Effector CD4-positive, alpha-beta T cell (primary cell): ENCODE measurements at regions not wholly inside any gene's neighbourhood (a gene's known extent, or its start where the extent isn't known, plus 50 kb on each side); places are given as distances from the start of the nearest gene placed in this dataset.
"Not testable (repeated sequence)": the region's sequence is repeated elsewhere in the genome, so short reads cannot be mapped to it uniquely, and the experiment has no call there.

Experiments used
- DNase-seq: peaks from one replicate; pipeline ENCODE4 v3.0.0-alpha.2; 2020

DNA sequence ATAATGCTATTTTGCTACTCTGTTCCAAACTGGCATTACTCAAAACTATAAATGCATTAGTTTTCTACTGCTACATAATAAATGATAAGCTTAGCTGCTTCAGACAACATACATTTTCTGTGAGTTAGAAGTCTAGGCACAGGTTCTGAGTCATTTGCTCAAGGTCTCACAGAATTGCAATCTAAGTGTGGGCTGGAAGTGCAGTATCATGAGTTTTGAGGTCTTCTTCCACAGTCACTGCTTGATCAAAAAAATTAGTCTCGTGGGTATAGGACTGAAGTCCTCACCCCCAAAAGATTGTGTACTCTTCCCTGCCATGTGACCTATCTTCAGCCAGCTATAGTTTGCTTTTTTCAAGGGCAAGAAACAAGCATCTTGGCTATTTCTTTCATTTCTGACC, 676.9 kb downstream of the ADCYAP1 start:
- no peak for DNase-seq

DNA sequence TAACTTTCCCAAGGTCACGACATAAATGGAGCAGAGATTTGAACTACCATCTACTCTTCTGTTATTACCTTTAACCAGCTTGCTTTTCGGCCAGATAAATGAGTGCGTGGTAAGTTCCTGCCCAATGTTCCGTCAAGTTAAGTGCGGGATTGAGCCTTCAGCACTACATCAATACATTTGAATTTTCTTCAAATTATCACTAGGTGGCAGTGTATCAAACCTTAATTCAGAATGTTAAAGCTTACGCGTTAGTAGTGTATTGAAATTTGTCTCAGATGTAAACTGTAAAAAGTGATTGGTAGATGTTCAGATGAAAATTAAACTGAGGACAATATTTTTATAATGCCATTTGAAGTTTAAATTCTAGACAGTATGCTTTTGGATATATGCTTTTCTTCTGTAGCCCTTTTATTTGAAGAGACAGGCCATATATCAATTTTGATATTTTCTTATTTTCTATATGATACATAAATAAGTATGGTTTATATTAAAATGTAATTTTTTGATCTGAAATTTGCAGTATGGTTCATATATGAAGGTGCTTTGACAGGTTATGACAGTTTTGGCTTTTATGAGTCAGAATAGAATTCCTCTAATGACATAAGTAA, 681.3 kb downstream of the ADCYAP1 start:
- DNase-seq: no peak

DNA sequence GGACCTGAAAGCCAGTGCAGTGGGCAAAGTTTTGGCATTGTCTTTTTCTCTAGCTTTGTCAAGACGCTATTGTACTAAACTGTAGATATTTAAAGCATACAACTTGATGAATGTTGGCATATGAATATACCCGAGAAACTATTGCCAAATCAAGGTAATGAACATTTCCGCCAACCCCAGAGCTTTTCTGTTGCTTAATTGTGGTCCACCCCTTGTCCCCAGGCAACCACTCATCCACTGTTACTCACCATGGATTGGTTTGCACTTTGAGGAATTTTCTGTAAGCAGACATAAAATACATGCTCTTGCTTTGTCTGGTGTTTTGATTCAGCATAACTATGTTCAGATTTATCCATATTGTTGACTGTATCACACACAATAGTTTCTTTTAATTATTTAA, 688.4 kb downstream of the ADCYAP1 start:
- no peak for DNase-seq

DNA sequence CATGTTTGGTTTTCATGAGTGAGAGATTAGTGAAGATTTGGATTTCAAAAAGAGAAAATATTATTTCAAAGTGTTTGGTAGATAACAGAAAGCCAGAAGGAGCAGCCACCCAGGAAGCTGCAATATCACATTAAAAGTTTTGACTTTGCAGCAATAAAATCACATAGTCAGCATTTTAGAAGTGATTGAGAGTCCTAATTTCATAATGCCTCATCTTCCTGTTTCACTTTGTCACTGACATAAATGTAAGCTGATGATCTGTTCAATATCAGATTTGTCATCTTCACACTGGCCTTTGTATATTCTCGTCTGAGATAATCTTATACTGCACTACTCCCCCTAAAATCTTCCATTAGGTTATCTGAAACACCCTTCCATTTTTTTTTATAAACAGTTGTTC, 690.5 kb downstream of the ADCYAP1 start:
- DNase-seq: no peak

DNA sequence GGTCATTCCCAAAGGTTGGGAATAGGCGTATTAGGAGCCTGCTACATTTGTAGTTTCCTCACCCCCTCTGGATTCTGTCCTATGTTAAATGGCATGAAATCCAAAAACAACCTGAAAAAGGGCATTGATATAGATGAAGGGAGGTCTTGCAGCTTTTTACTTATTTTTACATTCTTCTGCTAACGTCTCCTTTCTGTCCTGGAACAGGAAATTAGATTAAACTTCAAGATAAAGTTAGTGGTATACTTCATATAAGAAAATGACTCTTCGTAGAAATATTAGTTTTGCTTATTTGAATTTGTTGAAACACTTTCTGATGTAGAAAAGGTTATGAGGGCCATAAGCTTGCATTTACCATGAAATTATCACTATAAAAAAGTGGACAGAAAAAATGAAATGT, 694.5 kb downstream of the ADCYAP1 start:
- DNase-seq: no peak

DNA sequence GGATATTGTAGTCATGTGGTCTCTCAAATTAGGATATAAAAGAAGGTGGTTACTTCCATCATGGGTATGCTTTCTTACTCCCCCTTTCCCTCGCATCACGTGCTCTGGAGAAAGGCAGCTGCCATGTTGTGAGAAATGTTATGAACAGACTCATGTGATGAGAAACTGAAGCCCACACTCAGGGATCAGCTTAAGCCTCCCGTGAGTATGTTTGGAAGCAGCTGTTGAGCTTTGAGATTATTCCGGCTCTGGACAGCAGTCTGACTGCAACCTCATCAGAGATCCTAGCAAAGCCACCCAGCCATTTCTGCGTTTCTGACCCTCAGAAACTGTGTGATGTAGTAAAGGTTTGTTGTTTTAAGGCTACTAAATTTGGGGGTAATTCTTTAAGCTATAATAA, 700.1 kb downstream of the ADCYAP1 start:
- DNase-seq: no peak

DNA sequence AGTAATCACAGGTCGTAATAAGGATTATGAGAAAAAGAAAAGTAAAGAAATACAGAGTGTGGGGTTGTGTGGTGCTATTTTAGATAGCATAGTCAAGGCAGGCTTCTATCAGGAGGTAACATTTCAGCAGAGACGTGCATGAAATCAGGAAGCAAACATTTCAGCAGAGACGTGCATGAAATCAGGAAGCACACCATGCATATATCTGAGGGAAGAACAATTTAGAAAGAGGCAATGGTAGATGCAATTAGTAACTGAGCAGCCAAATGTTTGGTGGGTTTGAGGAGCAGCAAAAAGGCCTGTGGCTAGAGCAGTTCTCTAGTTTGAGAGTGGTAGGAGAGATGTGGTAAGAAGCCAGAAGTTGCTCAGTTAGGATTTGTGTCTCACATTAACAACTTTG, 713.7 kb downstream of the ADCYAP1 start:
- no peak for DNase-seq

DNA sequence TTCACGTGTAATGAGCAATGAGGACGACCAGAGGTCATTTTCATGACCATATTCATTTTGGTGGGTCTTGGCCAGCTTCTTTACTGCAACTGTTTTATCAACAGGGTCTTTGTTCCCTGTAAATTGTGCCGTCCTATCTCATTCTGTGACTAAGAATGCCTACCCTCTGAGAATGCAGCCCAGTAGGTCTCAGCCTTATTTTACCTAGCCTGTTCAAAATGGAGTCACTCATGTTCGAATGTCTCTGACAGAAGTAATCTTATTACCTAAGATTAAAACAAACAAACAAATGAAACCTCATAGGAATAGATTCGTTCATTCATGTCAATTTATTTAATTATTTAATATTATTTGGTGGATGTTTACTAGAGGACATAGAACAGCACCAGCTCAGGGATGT, 714.8 kb downstream of the ADCYAP1 start:
- no peak for DNase-seq

DNA sequence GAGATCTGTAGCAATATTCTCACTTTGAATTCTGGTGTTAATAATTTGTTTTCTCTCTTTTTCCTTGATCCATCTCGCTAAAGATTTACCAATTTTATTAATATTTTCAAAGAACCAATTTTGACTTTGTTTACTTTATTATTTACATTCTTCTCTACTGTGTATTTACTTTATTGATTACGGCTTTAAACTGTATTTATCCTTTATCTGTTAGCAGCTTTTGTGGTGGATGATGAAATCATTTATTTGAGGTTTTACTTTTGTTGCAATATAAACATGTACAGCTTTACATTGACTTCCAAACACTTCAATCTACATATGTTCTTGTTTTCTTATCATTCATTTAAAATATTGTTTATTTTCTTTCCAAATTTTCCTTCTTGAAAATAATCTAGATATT, 719.9 kb downstream of the ADCYAP1 start:
- DNase-seq: no peak

DNA sequence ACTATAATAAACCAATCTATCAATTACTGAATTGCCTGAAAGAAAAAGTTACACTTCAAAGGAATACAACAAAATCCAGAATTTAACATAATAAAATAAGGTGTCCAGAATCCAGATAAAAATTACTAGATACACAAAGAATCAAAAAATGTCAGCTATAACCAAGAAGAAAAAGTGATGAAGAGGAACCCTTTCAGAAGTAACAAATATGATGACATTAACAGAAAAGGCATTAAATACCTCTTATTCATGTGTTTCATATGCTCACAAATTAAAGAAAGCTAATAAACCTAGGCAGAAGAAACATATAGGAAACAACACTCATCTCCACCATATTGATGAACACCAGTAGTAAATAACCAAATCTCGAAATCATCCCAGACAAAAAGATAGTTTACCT, 722.8 kb downstream of the ADCYAP1 start:
- DNase-seq: no peak

DNA sequence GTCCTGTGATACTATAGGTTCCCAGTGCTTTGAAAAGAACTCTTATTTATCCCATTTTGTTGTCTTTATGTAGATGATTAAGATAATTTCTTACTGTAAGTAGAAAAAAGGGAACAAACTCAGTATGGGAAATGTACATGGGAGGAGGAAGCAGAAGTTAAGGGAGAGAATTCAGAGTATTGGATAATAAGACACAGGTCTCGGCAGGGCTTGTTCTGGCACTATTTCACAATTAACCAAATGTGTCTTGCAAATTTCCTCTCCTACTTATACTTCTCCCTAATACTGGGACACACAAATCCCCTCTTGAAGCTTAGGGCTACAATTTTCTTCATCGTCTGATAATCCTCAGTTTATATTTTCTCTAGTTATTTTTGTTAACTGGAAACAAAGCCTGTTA, 744.0 kb downstream of the ADCYAP1 start:
- DNase-seq: no peak

DNA sequence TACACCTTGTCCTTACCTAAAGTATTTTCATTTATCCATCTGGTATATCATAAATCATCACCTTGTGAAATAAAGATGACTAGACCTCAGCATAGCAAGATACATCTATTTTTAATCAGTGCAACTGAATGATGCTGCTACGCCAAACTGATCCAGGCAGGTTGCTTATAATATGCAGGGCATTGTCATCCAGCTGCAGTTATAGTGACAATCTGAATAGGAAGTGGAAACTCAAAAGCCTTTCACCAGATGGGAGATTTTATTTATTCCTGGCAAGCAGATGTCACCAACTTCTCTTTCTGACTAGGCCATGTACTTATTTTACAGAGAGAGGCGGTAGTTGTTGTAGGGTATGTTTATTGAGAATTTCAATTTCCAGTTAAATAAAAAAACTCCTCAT, 747.3 kb downstream of the ADCYAP1 start:
- no peak for DNase-seq

DNA sequence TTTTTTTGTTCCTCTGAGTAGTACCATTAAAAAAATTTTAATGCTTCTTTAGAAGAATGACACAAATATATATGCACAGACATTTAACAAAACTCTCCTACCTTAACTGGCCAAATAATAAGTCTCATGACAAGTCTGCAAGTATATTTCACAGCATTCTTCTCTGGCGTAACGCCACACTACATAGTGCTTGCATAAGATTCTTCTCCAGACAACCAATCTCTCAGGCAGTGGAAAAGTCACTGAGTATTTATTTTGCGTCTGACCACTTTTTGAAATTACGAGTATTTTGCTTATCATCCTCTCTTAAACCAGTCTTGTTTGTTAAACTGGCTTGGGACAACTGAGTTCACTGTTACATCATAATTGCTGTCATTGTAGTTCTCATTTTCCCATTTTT, 749.2 kb downstream of the ADCYAP1 start:
- no peak for DNase-seq

DNA sequence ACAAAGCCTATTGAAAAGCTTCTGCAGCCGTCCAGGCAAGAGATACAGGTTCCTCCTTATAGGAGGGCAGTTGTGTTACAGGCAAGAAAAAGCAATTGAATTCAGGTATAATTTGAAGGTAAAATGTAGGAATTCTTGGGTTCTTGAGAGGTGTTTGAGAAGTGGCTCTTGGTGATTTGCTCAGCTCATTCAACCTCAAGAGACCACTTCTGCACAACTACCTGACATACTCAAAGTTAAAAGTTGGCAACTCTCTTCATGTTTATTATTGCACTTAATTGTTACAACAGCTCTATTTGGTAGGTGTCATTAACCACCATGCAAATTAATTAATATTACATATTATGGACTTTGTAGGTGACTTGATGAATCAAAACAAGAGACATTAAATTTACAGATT, 753.2 kb downstream of the ADCYAP1 start:
- no peak for DNase-seq

DNA sequence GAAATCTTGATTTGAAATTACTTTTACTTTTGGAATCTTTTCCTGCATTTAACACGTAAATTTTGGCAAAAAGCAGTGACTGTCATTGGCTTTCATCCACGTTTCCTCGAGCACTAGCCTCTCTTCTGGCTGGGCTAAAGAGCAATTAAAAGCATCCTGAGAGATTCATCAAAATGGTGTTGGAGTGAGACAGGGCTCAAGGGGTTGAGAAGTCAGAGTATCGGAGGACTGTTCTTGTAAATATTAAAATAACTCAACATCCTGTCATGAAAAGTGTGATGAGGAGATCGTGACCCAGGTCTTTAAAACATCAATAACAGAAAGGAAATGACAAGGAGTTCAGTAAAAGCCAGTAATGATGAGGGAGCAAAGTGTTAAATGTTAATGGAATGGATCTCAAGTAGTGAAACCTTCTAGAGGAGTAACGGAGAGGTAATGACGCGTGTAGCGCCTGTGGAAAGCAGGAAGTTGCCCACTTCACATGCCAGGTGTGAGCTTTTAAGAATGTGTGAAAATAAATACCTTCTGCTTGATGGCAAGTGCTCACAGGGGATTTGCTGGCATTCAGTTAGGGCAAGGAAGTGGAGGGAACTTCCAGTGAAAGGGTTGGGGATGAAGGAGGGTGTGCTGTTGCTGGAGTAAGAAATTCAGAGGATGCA, 754.4 kb downstream of the ADCYAP1 start:
- DNase-seq: no peak

DNA sequence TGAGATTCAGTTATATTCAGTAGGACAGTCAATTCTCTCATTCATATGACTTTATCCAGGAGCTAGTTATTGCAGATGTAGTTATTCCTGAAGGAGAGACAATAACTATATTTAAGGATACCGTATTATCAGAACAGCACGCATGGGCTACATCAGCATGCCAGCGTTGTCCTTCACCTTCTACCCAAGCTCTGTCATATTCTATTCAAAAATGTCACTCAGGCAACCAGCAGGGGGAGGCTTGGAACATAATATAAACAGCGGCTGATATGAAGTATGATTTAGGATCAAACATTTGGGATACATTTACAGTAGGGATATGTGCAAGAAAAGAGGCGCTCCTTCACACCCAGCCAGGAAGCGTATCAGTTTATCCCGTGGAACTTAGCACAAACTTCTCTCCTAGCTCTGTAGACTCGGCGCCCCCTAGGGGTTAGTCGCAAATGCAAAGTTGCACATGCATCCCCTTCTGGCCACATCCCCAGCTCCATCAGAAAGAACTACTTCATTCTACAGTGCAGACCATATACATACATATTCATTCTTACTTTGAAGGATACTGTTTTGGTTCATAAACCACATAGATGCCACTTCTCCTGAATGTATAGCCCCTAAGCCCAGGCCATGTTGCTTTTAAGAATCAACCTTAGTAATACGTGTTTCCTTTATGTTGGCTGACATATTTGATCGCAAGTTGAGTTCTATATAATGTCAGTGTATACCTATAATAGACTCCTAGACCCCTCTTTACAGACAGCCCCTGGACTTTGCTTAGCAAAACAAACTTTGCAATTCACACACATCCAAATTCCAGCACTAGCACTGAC, 759.4 kb downstream of the ADCYAP1 start:
- DNase-seq: no peak

DNA sequence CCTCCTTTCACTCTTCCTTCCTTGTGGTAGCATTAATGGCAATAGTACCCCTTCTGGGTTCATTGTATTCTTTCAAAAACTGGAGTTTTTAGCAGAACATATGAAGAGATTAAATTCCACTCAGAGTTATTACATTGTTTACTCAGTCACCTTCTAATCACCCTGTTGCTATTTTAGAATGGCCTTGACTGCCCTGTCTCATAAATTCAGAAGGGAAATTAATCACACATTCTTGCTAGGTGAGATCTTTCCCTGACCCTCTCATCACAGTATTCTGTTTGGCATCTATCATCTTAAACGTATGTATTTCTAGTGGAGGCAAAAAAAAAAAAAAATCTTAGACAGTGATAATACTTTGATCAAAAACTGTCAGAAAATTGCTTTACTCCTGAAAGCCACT, 760.4 kb downstream of the ADCYAP1 start:
- no peak for DNase-seq

DNA sequence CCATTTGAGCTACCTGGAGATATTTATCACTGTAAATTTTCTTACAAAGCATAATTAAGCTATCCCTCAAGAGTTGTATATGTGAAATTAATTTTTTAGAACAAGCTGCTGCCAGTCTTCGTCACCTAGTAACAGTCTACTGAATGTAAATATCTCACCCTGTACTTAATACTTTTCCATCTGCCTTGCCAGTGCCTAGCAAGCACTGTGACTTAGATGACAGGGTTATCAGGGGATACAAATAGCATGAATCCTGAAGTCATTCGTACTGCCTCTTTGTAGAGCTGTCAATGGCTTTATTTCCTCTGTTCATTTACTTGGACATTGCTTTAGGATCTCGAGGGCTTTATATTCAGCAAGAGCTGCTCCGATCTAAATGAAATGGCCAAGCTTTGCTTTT, 763.6 kb downstream of the ADCYAP1 start:
- no peak for DNase-seq

DNA sequence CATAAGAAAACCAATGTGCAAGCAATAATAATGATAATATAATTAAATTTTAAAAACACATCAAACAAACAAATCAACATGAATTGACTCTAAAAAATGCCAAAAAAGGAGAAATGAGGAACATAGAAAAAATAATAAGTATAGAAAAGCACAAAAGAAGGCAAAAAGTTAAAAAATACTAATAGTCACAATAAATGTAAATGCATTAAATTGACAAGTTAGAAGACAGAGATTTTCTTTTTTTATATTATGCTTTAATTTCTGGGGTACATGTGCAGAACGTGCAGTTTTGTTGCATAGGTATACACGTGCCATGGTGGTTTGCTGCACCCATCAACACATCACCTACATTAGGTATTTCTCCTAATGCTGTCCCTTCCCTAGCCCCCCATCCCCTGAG, 767.0 kb downstream of the ADCYAP1 start:
- DNase-seq: not testable (repeated sequence)

DNA sequence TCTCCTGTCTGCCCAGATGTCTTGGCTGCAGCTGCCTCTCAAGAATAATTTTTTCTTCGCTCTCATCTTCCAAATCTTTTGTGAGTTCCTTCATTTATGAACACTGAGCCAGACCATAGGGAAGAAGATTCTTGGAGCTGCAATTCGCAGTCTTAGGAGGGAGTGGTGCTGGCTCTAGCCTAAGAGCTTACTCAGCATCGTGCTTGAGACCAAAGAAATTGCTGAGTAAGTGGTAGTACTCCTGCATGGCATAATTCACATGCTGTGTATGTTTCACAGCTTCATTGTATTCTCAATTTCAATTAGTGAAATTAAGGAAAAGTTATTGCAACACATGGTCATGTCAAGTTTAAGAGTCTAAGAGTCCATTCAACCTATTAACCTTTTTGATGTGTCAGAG, 771.7 kb downstream of the ADCYAP1 start:
- DNase-seq: no peak

DNA sequence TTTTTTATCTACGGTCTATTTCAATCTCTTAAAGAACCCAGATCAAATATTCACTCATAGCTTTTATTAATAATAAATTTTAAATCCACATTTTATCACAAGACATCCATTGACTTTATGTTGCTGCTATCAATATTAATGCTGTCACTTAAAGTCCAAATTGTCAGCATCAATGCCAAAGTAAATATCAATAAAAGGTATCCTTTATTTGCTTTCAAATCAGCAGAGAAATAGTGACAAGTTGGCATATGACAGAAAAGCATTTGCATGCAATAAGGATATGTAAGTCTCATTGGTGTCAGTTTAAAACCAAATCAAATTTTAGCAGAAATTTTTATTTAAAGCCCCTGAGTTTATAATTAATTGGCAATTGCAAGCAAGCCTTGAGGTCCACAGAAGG, 775.4 kb downstream of the ADCYAP1 start:
- no peak for DNase-seq

DNA sequence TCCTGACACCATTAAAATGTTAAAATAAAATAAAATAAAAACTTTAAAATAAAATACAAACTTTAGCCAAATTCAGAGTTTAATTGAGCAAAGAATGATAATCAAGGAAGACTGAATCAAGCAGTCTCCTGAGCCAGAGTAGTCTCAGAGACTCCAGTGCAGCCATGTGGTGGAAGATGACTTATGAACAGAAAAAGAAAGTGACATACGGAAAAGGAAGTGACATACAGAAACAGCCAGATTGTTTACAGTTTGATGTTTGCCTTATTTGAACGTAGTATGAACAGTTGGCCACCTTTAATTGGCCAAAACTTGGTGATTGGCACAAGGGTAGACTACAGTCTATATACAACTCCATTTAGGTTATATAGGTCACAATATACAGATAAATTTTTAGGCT, 787.2 kb downstream of the ADCYAP1 start:
- DNase-seq: no peak

DNA sequence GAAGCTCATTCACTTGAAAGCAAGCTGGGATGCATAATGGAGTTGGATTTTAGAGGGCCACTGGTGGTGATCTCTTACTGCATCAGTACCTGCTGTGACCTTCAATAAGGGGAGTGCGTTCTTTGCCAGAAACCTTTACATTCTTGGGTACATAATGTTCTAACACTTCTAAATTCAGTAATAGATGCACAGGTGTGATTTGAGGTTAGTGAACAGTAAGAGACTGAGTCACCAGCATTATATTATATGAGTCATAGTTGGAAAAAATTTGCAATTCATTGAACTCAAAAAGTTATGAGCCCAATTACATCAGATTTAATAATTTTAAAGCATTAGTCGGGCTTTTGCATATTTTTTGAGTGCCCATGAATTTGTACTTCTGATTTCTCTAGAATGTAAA, 803.3 kb downstream of the ADCYAP1 start:
- no peak for DNase-seq

DNA sequence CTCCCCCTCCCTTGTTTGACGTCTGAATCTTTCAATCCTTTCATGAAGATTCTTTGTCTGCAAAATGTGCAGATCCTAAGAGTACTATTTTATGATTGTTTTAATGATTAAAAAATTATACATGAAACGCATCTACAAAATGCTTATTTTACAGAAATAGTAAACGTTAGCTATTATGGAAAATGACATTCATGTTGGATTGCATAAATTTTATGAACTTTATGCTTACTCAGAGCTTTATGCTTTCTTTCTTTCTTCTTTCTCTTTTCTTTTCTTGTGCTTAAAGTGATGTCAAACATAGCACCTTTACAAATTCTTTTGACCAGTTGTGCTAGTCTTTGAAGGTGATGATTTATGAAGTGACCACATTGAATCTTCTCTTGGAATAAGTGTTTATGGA, 805.4 kb downstream of the ADCYAP1 start:
- DNase-seq: no peak
